ENCODE measurements at regions not wholly inside any gene's neighbourhood (a gene's known extent, or its start where the extent isn't known, plus 50 kb on each side); places are given as distances from the start of the nearest gene placed in this dataset.
"Not testable (repeated sequence)": the region's sequence is repeated elsewhere in the genome, so short reads cannot be mapped to it uniquely, and the experiment has no call there.

DNA sequence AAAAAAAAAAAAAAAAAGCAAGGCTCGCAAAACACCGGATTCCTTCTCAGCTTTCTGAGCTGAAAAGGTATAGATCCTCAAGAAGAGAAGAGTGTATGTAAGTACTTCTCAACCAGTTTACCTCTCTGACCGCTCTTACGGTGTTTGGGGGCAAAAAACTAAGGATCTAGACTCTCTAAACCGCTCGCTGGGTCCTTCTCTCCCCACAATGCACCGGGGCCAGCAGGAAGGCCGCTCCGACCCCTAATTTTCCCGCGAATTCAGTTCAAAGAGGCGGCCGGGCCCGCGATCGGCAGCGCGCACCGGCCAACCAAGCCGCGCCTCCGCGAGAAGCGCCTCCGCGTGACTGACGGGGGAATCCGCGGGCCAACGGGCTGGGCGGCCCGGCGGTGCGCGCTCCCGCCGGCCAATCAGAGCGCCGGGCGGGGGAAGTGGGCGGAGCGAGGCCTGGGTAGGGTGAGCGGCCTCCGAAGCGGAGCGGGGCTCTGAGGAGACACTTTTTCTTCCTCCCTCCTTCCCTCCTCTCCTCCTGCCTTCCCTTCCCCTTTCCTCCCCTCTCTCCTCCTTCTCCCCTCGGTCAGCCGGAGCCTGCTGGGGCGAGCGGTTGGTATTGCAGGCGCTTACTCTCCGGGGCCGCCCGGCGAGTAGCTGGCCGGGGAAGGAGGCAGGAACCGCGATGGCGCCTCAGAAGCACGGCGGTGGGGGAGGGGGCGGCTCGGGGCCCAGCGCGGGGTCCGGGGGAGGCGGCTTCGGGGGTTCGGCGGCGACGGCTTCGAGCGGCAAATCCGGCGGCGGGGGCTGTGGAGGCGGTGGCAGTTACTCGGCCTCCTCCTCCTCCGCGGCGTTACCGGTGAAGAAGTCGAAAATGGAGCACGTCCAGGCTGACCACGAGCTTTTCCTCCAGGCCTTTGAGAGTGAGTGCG is 93.0 kb downstream of the CRLF3 start:
- DNase-seq: peak; percentile 89

DNA sequence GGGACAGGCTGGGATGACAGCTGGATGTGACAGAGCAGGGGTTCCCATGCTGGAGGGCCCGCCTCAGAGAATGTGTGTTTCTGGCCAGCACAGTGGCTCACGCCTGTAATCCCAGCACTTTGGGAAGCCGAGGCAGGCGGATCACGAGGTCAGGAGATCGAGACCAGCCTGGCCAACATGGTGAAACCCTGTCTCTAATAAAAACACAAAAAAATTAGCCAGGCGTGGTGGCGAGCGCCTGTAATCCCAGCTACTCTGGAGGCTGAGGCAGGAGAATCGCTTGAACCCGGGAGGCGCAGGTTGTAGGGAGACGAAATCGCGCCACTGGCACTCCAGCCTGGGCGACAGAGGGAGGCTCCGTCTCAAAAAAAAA is 93.7 kb downstream of the CRLF3 start:
- DNase-seq: peak; percentile 56

DNA sequence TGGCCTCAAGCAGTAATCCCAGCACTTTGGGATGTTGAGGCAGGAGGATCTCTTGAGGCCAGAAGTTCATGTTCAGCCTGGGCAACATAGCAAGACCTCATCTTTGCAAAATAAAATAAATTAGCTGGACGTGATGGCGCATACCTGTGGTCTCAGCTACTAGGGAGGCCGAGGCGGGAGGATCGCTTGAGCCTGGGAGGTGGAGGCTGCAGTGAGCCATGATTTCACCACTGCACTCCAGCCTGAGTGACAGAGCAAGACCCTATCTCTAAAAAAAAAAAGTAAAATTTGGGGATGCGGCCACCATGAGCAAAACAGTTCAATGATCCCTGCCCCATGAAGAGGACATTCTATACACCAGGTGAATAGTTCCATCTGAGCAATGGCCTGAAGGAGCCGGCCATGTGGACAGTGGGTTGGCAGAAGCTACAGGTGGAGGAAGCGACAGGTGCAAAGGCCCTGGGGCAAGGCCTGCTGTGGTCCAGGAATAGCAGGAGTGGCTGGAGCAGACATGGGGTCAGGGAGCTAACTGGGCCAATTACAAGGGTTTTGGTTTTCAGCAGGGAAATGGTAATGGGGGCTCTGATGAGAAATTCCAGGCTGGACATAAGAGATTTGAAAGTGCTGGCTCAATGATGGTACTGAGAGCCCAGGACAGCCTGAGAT is 94.2 kb downstream of the CRLF3 start:
- peak; percentile 45 for DNase-seq

DNA sequence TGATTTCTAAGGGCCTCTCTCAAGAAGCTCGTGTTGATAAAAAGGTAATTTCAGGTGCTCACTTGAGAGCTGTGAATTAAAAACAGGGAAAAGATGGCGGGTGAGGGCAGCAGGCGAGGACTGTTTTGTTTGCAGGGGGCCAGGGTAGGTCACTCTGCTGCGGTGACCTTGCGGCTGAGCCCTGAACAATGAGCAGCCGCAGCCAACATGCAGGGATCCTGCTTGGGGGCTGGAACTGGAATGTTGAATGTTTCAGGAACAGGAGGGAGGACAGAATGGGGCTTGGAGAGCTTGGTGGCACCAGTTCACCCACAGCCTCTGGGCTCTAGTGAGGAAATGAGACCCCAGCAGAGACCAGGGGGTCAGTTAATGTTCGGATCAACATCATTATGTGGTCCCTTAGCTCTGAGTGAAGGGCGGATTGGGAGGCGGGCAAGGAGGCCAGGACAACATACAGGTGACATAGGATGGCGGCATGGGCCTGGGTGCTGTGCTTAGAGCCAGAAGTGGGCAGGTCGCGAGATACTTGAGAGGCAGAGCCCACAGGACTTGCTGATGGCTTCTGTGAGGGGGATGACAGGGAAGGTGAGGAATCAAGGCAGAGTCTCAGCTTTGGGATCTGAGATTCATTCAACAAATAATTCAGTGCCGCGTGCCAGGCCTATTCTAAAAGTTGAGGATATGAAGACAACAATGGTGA is 94.9 kb downstream of the CRLF3 start:
- DNase-seq: peak; percentile 47

DNA sequence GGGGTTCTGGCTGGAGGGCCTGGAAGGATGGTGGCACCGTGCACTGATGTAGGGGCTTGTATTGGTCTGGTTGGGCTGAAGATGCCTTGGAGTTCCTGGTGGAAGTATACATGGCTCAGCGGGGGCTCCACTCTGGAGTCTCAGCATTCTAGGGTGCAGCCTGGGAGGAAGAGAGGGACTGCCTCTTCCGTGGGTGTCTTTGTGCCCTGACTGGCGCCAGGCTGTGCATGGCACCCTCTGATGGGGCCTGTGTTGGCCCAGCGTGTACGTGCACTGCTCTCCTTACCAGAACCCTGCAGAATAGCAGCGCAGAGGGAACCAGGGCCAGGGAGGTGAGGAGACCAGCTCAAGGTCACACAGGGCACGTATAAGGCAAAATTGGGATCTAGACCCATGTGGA is 97.0 kb downstream of the CRLF3 start:
- peak; percentile 43 for DNase-seq

DNA sequence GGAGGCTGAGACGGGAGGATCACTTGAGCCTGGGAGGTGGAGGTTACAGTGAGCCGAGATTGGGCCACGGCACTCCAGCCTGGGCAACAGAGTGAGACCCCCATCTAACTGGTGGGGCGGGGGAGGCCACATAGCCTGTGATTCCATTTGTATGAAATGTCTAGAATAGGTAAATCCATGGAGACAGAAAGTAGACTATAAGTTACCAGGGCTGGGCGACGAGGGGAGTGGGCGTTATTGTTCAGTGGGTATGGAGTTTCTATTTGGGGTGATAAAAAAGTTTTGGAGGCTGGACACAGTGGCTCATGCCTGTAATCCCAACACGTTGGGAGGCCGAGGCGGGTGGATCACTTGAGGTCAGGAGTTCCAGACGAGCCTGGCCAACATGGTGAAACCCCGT is 97.8 kb downstream of the CRLF3 start:
- not testable (repeated sequence) for DNase-seq

DNA sequence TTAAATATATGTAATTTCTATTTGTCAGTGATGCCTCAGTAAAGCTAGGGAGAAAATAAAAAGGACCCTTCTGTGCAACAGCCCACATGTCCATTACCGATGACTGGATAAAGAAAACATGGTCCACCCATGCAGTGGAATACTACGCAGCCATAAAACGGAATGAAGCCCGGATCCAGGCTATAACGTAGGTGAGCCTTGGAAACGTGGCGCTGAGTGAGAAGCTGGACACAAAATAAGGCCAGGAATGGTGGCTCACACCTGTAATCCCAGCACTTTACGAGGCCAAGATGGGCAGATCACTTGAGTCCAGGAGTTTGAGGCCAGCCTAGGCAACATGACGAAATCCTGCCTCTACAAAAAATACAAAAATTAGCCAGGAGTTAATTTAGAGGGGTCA is 98.2 kb downstream of the CRLF3 start:
- not testable (repeated sequence) for DNase-seq

DNA sequence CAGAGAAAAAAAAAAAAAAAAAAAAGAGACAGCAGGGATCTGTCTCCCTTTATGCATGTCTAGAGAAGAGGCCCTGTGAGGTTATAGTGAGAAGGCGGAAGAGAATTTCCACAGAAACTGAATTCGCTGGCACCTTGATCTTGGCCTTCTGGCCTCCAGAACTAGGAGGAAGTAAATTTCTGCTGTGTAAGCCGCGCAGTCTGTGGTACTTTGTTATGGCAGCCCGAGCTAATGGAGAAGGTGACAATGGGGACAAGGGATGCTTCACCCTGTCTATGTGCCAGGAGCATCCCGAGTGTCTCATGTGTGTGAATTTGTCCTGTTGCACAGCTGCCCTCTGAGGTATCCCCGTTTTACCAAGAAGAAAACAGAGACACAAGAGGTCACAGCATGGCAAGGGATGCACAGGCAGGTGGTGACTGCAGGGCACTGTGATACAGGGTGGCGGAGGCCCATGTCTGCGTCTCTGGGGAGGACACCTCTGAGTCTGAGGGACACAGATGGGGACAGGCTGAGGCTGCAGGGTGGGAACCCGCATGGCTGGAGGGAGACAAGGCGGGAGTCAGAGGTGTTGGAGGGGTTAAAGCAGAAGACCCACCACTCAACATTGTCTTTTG is 100.3 kb downstream of the CRLF3 start:
- peak; percentile 25 for DNase-seq

DNA sequence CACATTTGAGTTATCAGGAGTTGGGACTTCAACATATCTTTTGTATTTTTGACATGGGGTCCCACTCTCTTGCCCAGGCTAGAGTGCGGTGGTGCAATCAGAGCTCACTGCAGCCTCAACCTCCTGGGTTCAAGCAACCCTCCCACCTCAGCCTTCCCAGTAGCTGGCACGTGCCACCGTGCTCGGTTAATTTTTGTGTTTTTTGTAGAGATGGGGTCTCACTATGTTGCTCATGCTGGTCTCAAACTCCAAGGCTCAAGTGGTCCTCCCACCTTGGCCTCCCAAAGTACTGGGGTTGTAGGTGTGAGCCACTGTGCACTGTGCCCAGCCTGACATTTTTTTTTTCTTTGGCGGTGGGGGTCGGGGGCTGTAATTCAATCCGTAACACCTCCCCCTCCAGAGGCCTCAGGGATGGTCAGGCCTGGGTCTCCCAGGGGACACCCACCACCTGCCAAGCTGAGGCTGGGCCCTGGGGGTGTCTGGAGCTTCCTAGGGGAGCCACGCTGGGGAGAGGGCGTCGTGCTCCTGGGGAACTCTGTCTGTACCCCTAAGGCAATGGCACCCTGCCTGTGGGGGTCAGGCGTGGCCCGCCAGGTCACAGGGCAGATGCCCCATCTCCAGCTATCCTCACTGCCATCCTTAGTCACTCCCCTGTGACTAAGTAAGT is 102.2 kb downstream of the CRLF3 start:
- DNase-seq: peak; percentile 44

DNA sequence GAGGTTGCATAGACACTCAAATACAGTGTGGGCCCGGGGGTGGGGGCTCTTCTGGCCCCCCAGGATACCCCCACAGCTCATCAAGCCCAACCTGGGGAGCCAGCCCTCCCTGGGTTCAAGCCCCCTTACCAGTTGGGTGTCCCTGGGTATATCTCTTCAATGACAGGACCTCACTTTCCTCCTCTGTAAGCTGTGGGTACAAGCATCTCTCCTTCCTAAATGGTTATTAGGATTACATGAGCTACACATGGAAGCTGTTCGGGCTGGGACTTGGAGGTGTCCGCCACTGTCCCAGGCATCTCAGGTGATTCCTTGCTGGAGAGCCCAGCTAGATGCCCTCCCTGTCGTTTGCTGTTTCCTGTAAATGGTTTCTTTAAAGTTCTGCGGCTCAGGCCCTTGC is 103.5 kb downstream of the CRLF3 start:
- peak; percentile 18 for DNase-seq

DNA sequence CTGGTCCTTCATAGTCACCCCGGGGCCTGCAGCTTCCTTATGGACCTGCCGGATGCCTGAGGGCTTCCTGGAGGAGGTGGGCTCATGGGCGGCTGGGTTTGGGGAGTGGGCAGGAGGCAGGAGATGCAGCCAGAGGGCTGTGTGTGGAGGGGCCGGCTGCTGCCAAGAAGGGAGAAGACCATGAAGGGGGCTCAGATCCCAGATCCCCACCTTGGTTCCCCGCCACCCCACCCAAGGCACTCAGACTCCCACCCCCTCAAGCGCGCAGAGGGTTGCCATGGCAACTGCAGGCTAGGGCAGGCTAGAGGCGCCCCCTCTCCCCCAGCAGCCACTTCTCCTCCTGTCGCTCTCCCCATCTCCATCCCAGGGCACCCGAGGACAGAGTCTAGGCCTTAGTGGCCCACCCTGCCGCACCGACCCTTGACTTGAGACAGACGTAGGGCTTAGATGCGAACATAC is 104.5 kb downstream of the CRLF3 start:
- peak; percentile 48 for DNase-seq

DNA sequence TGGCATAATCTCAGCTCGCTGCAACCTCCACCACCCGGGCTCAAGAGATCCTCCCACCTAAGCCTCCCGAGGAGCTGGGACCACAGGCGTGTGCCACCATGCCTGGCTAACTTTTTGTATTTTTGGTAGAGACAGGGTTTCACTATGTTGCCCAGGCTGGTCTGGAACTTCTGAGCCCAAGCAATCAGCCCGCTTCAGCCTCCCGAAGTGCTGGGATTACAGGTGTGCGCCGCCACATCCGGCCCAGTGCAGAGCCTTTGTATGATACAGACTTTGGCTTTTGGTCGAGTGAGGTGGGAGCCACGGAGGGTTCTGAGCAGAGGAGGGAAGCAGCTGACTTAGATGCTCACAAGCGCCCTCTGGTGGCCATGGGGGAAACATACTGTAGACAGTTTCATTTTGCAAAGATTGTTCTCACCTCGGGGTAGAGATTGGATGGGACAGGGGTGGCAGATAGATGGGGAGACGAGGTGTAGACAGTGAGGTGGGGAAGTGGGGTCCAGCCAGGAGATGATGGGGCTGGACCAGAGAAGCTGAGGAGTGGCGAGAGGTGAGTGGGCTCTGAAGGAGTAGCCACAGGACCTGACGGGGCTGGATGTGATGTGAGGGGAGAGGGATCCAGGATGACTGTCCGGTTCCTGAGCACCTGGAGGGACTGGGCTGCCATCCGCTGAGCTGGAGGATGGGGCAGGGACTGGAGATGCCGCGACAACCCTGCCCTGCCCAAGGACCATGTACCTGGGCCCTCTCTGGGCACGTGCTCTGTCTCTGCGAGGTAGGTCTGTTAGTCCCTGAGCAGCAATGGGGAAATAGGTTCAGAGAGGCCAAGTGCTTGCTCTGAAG is 105.1 kb downstream of the CRLF3 start:
- DNase-seq: peak; percentile 94

DNA sequence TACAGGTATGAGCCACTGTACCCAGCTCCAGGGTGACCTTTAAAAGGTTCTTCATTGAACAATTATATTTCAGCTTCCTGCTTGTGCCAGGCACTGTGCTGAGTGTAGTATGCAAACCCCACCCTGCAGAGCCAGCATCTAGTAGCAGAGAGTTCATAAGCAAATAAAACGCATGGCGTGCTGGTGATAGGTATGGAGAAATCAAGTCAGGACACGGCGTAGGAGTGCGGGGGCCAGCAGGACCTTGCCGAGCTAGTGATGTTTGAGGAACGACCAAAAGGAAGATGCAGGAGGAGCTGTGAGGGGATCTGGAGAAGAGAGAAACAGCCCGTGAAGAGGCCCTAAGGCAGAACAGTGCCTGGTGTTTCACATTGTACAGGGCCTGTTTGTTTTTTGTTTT is 105.8 kb downstream of the CRLF3 start:
- peak; percentile 41 for DNase-seq

DNA sequence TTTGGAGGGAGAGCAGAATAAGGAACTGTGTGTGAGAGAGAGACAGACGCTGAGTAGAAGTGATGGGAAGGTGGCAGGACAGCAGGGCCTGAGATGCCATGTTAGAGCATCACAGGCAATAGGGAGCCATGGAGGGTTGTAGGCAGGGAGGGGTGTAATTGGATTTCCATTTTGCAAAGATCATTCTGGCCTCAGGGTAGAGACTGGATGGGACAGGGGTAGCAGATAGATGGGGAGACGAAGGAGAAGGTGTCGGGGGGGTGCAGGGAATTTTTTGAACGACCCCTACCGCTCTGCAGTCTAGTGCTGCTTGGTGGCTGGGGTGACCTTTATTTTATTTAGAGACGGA is 106.4 kb downstream of the CRLF3 start:
- not testable (repeated sequence) for DNase-seq

DNA sequence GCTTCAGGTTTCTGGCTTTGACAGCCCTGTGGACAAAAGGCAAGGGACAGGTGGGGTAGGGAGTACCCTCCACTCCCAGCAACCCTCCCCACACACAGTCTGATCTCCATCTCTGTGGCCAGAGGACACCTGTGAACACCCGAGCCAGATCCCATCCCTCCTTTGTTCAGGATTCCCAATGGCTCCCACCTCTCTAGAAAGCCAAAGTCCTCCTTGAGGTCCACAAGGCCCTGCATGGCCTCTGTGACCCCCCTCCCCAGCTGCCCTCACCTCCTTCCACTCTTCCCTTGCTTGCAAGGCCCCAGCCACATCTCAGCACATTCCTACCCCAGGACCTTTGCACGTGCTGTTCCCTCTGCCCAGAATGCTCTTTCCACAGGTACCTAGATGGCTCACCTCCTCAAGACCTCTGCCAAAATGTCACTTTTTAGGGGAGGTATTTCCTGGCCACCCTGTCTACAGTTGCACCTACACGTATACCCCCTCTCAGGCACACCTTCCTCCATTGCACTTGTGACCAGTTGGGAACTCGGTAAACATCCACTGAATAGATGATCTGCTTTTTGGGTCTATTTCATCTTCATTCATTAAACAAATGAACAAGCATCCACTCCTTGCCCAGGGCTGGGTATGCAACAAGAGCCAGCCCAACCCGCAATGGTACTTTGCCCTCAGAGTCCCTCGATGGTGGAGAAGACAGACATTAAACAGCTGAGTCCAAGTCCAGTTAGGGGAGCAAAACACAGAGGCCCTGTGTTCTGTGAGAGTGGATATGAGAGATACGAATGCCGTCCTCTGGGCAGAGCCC is 107.0 kb downstream of the CRLF3 start:
- DNase-seq: no peak

DNA sequence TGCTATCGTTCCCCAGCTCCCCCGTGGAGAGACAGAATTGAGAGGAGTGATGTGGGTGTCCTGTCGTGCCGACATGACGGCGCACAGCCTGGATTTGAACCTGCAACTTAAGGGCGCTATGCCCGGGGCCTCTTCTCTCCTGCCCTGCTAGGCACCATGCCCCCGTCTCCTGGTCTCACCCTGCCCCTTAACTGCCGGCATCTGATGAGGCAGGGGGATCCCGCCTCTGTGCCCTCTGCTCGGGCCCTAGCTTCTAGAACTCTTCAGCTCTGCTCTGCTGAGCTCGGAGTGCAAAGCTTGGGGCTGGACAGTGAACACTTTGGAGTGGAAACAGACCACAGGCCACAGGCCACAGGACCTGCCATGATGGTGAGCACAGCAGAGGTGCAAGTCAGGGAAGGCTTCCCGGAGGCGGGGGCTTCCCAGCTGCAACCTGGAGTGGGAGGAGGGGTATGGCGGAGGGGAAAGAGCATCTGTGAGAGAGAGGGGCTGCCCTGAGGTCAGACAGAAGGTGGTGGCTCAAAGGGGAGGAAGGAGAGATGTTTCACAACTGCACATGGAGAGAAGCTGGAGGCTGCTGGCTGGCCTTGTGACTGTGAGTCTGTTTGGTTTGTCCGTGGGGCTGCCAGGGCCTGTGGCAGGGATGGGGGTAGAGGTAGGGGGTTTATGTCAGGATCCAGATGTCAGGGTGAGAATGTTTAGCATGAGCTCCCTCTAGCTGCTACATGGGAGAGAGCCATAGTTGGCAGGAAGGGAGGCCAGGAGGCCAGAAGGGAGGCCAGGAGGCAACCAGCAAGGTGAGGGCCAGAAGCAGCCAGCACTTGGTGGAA is 107.8 kb downstream of the CRLF3 start:
- DNase-seq: no peak

DNA sequence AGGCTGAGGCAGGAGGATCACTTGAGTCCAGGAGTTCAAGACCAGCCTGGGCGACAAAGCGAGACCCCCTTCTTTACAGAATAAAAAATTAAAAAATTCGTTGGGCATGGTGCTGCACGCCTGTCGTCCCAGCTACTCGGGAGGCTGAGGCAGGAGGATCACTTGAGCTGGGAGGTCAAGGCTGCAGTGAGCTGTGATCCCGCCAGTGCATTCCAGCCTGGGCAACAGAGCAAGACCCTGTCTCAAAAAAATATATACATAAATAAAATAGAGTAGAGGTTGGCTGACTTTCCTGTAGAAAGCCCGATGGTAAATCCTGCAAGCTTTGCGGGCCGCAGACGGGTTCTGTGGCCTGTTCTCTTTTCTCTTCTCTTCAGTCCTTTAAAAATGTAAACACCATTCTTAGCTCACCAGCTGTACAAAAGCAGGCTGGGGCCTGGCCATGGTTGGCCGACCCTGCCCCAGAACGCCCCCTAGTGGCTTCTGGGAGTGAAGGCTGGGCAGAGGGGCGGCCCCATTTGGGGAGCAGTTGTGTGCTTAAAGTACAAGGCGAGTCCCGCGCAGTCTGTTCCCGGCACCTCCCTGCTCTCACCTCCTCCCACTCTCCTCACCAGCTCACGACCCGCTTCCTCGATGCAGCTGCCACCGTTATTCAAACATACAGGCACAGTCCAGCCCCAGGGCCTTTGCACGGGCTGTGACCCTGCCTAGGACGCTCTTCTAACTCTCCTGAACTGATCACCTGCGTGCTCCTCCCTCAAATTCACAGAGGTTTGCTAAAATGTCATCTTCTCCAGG is 109.5 kb downstream of the CRLF3 start:
- DNase-seq: peak; percentile 78

DNA sequence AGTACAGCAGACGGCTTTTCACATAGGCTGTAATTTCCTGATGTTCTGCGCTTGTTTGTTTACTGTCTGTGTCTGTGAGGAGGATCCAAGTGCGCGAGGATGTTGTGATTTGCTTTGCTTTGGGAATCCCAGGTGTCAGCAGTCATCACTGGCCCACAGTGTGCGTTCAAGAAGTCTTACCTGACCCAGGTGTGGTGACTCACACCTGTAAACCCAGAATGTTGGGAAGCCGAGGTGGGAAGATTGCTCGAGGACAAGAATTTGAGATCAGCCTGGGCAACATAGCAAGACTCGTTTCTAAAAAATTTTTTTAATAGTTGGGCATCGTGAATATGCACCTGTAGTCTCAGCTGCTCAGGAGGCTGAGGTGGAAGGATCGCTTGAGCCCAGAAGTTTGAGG is 110.7 kb downstream of the CRLF3 start:
- DNase-seq: not testable (repeated sequence)

DNA sequence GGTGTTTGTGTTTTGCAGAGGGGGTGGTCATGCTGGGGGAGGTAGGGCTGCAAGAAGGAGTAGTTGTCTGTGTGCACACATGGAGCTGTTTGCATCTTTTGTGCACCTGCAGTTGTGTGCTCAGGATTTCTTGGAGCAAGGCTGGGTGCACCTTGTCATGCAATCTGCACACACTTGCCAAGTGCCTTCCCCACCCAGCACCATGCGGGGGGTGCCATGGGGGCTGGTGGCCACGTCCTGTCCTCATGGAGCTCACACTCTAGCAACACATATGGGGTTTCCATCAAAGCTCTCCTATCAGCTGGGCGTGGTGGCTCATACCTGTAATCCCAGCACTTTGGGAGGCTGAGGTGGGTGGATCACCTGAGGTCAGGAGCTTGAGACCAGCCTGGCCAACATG is 111.6 kb downstream of the CRLF3 start:
- DNase-seq: not testable (repeated sequence)
